ENCODE measurements at regions not wholly inside any gene's neighbourhood (a gene's known extent, or its start where the extent isn't known, plus 50 kb on each side); places are given as distances from the start of the nearest gene placed in this dataset.

- TF ChIP-seq CTCF (IDR thresholded peaks at IDR 0.05) = no peak
- Mint-ChIP-seq H3K9me3 (peaks cover 0 to 5% (median 0%) of the 10 kb centered on the region in 7 donors), H3K27ac (no peak overlapping the region), H3K27me3 (ENCODE audit: low read depth in 3 of 3) (no peaks in the 10 kb centered on the region), H3K4me1 (no peaks in the 10 kb centered on the region), H3K4me3 (no peak overlapping the region), H3K36me3 (no peaks in the 10 kb centered on the region)
- Histone ChIP-seq H3K4me1 (ENCODE audit: control insufficient read depth in 1 of 2, insufficient read depth in 2 of 2, low read length in 2 of 2) (no peaks in the 10 kb centered on the region), H3K27me3 (ENCODE audit: control insufficient read depth in 2 of 2, insufficient read depth in 2 of 2, low read length in 2 of 2) (no peaks in the 10 kb centered on the region), H4K20me1 (ENCODE audit: insufficient read depth, low read length) (no peaks in the 10 kb centered on the region), H3K9ac (ENCODE audit: insufficient read depth, low read length, poor library complexity, severe bottlenecking) (no peak overlapping the region), H3K27ac (ENCODE audit: low read depth in 1 of 2, low read length in 2 of 2) (no peak overlapping the region), H3K36me3 (replicated peaks in 1 of 2; ENCODE audit: control insufficient read depth in 1 of 2, insufficient read depth in 2 of 2, low read length in 2 of 2) (no peaks in the 10 kb centered on the region), H3K79me2 (ENCODE audit: insufficient read depth, low read length) (no peaks in the 10 kb centered on the region), H2AFZ (ENCODE audit: insufficient read depth, low read depth, low read length, poor library complexity, severe bottlenecking) (no peak overlapping the region), H3K9me3 (replicated peaks in 1 of 2; ENCODE audit: control insufficient read depth in 1 of 2, insufficient read depth in 1 of 2, low read length in 2 of 2) (no peaks in the 10 kb centered on the region), H3K4me2 (replicated peaks; ENCODE audit: extremely low read depth, low read length, poor library complexity, severe bottlenecking) (no peak overlapping the region), H3K4me3 (replicated peaks in 1 of 3; ENCODE audit: low read depth in 2 of 3, low read length in 3 of 3) (no peak overlapping the region)
- DNase-seq = no peak
- intact Hi-C loops (cut with micrococcal nuclease) = no loop called here
- WGBS (ENCODE audit: insufficient coverage) = no CpG with 5 or more reads among the region's 3 CpGs
Measured at GRCh38 chr5:97501286-97501964, 318.4 kb upstream of the RIOK2 start.

GRCh38 chr5:97501965-97502305 is 318.9 kb upstream of the RIOK2 start:
- no peaks in the 10 kb centered on the region for H3K4me1 ChIP-seq (ENCODE audit: control insufficient read depth in 1 of 2, insufficient read depth in 2 of 2, low read length in 2 of 2)
- H3K9me3 Mint-ChIP-seq = peaks cover 0 to 5% (median 0%) of the 10 kb centered on the region in 7 donors
- no peak for DNase-seq
- H3K9ac ChIP-seq (ENCODE audit: insufficient read depth, low read length, poor library complexity, severe bottlenecking) = no peak overlapping the region
- no peak overlapping the region for H3K27ac ChIP-seq (ENCODE audit: low read depth in 1 of 2, low read length in 2 of 2)
- H2AFZ ChIP-seq (ENCODE audit: insufficient read depth, low read depth, low read length, poor library complexity, severe bottlenecking) = no peak overlapping the region
- WGBS (ENCODE audit: insufficient coverage) = no CpG with 5 or more reads among the region's 3 CpGs
- H3K36me3 ChIP-seq (replicated peaks in 1 of 2; ENCODE audit: control insufficient read depth in 1 of 2, insufficient read depth in 2 of 2, low read length in 2 of 2) = no peaks in the 10 kb centered on the region
- H3K4me1 Mint-ChIP-seq = no peaks in the 10 kb centered on the region
- no peaks in the 10 kb centered on the region for H3K27me3 Mint-ChIP-seq (ENCODE audit: low read depth in 3 of 3)
- no peaks in the 10 kb centered on the region for H3K9me3 ChIP-seq (replicated peaks in 1 of 2; ENCODE audit: control insufficient read depth in 1 of 2, insufficient read depth in 1 of 2, low read length in 2 of 2)
- TF ChIP-seq CTCF (IDR thresholded peaks at IDR 0.05) = no peak
- H3K4me3 Mint-ChIP-seq = no peak overlapping the region
- no peak overlapping the region for H3K4me2 ChIP-seq (replicated peaks; ENCODE audit: extremely low read depth, low read length, poor library complexity, severe bottlenecking)
- no peaks in the 10 kb centered on the region for H3K27me3 ChIP-seq (ENCODE audit: control insufficient read depth in 2 of 2, insufficient read depth in 2 of 2, low read length in 2 of 2)
- H3K36me3 Mint-ChIP-seq = no peaks in the 10 kb centered on the region
- no peaks in the 10 kb centered on the region for H3K79me2 ChIP-seq (ENCODE audit: insufficient read depth, low read length)
- intact Hi-C loops (cut with micrococcal nuclease) = no loop called here
- H3K27ac Mint-ChIP-seq = no peak overlapping the region
- no peak overlapping the region for H3K4me3 ChIP-seq (replicated peaks in 1 of 3; ENCODE audit: low read depth in 2 of 3, low read length in 3 of 3)
- H4K20me1 ChIP-seq (ENCODE audit: insufficient read depth, low read length) = no peaks in the 10 kb centered on the region
